Brain microvascular endothelial cell (primary cell): ENCODE measurements at regions not wholly inside any gene's neighbourhood (a gene's known extent, or its start where the extent isn't known, plus 50 kb on each side); places are given as distances from the start of the nearest gene placed in this dataset.

ENCODE experiments used
- DNase-seq: peaks from one replicate; pipeline ENCODE4 v3.0.0-alpha.2; 2020
- H3K27ac ChIP-seq: fragments of 250-450 bp; sonication (Bioruptor Pico); 2 replicates; pipeline ENCODE4 v1.5.1; 2020; ENCODE audit warnings: mild to moderate bottlenecking, moderate library complexity
- H3K27me3 ChIP-seq: fragments of 250-450 bp; sonication (Bioruptor Pico); replicated peaks from 2 replicates; pipeline ENCODE4 v1.5.1; 2020; ENCODE audit warnings: mild to moderate bottlenecking
- H3K36me3 ChIP-seq: fragments of 250-450 bp; sonication (Bioruptor Pico); replicated peaks from 2 replicates; pipeline ENCODE4 v1.5.1; 2020; ENCODE audit warnings: mild to moderate bottlenecking
- H3K4me3 ChIP-seq: 2 replicates; pipeline ENCODE4 v1.5.1; 2011; ENCODE audit warnings: low read depth, mild to moderate bottlenecking, control low read depth, low read length, moderate library complexity
- CTCF ChIP-seq: IDR thresholded peaks from 2 replicates; pipeline ENCODE4 v1.5.1; 2011; ENCODE audit warnings: low read depth, mild to moderate bottlenecking, moderate library complexity, low read length, control low read depth, inconsistent platforms; ENCODE audit errors: missing control alignments
- in situ Hi-C: cut with HindIII; loops from 2 replicates; pipeline ENCODE4 v1.10.0; 2017; ENCODE audit warnings: low sequenced_read_pairs, low pct_ligation_motif_present

DNA sequence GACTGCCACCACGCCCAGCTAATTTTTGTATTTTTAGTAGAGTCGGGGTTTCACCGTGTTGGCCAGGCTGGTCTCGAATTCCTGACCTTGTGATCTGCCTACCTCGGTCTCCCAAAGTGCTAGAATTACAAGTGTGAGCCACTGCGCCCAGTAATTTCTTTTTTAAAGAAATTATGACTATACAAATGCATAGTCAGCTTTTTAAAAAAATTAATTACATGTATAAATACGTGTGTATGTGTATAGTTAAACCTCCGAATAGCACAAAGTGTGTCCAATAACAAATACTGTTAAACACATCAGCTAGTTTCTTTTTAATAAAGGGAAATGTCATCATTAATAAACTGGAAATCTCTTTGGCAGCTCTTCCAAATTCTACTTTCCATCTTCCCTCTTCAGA is 135.5 kb upstream of the SALL4 start:
- DNase-seq, result no peak
- in situ Hi-C loops, result no loop called here
- Histone ChIP-seq H3K27me3 (no peaks in the 10 kb centered on the region), H3K27ac (no peak overlapping the region), H3K4me3 (no peak overlapping the region), H3K36me3 (no peaks in the 10 kb centered on the region)
- no peak for TF ChIP-seq CTCF

GRCh38 chr20:51936377-51936776 is 134.1 kb upstream of the SALL4 start:
- H3K4me3 ChIP-seq, result no peak overlapping the region
- no peak overlapping the region for H3K27ac ChIP-seq
- no peaks in the 10 kb centered on the region for H3K27me3 ChIP-seq
- DNase-seq, result no peak
- in situ Hi-C loops, result no loop called here
- no peak for TF ChIP-seq CTCF
- no peaks in the 10 kb centered on the region for H3K36me3 ChIP-seq

DNA sequence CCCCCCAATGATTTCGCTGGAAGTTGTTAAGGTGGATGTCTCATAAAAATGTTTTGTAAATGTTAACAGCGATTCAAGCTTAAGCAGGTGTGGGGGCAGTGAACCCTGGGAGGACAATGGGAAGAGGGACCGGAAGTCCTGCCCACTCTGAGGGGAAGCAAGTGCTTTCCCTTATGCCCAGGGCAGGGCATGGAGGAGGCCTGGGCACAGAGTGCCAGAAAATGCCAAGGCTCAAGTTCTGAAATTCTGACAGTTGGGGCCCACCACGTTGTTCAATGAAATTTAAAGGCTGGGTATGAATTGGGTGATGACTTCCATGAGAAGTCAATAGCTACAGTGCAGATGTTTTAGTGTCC is 132.7 kb upstream of the SALL4 start:
- no peak for DNase-seq
- no peaks in the 10 kb centered on the region for H3K27me3 ChIP-seq

GRCh38 chr20:51934301-51935002 is 132.1 kb upstream of the SALL4 start:
- DNase-seq, result no peak
- Histone ChIP-seq H3K27ac (no peak overlapping the region), H3K36me3 (no peaks in the 10 kb centered on the region), H3K27me3 (no peaks in the 10 kb centered on the region), H3K4me3 (peak overlapping the region; percentile 1)
- in situ Hi-C loops, result no loop called here
- no peak for TF ChIP-seq CTCF

More for the DNA sequence above, 132.7 kb upstream of the SALL4 start:
- Histone ChIP-seq H3K27ac (no peak overlapping the region), H3K36me3 (no peaks in the 10 kb centered on the region), H3K4me3 (no peak overlapping the region)
- TF ChIP-seq CTCF, result no peak
- in situ Hi-C loops, result no loop called here

GRCh38 chr20:51931371-51931781 is 129.1 kb upstream of the SALL4 start:
- Histone ChIP-seq H3K27me3 (no peaks in the 10 kb centered on the region), H3K27ac (peak overlapping the region; percentile 31), H3K36me3 (no peaks in the 10 kb centered on the region), H3K4me3 (no peak overlapping the region)
- DNase-seq, result no peak
- in situ Hi-C loops, result no loop called here
- TF ChIP-seq CTCF, result no peak

DNA sequence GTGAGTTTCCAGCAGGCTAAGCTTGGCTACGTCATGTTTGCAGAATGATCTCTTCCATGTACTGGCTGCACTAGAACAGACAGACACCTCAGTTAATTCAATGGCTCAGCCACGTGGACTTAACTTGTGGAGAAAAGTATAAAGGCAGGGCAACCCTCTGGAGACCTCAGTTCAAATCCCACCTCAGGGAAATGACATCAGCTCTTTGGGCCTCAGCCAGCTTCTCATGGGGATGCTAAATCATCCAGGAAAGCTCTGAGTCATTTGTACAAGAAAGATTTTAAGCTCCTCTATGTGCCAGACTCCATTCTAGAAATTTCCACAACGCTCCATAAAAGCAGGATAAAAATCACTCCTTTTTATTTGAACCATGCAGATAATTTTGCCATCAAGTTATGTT is 128.5 kb upstream of the SALL4 start:
- in situ Hi-C loops, result no loop called here
- H3K27me3 ChIP-seq, result no peaks in the 10 kb centered on the region
- peak; percentile 88 for DNase-seq
- H3K27ac ChIP-seq, result peak overlapping the region; percentile 31
- H3K4me3 ChIP-seq, result no peak overlapping the region
- no peak for TF ChIP-seq CTCF
- H3K36me3 ChIP-seq, result no peaks in the 10 kb centered on the region
